HG03520 (cell line): ENCODE measurements at regions not wholly inside any gene's neighbourhood (a gene's known extent, or its start where the extent isn't known, plus 50 kb on each side); places are given as distances from the start of the nearest gene placed in this dataset.
"Not testable (repeated sequence)": the region's sequence is repeated elsewhere in the genome, so short reads cannot be mapped to it uniquely, and the experiment has no call there.

Experiments
- ATAC-seq: cut with Tn5 transposase; IDR thresholded peaks from one replicate; pipeline ENCODE4 v1.9.1; 2021; ENCODE audit warnings: mild to moderate bottlenecking, moderate library complexity; ENCODE audit not compliant: unreplicated experiment

DNA sequence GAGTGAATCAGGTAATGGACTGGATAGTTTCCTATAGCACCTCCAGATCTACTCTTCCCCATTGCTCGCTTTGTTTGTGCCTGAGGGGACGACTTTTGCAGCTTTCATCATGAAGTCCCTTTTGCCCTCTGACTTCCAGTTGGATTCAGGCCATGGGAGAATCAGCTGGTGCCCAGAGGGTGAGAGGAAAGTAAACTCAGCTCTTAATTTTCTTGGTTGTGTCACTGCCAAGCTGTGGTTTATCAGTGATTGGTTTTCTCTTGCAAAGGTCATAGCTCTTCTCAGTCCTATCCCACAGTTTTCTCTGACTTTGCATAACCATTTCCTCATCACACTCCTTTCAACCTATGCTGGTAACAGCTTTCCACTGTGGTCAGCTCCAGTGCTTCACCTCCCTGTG is 200.1 kb downstream of the KCNJ2 start:
- no peak for ATAC-seq

DNA sequence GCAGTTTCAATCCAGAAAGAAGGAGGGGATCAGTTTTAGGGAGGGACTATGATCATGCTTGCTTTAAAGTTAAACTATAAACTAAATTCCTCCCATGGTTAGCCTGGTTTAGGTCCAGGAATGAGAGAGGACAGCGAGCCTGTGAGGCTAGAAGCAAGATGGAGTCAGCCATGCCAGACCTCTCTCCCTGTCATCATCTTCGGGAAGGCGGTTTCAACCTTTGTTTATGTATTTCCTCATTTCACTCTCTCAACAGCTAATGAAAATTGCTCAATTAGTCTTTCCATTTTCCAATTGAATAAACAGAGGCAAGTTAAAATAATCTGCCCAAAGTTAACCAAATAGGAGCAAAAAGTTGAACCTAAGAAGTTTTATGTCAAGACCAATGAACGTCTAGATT is 201.5 kb downstream of the KCNJ2 start:
- no peak for ATAC-seq

DNA sequence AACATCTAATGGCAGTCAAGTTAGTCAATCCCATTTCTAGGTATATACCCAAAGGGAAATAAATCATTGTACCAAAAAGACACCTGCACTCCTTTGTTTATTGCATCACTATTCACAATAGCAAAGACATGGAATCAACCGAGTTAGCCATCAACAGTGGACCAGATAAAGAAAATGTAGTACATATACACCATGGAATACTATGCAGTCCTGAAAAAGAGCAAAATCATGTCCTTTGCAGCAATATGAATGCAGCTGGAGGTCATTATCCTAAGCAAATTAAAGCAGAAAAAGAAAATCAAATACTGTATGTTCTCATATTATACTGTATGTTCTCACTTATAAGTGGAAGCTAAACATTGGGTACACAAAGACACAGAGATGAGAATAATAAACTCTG is 204.0 kb downstream of the KCNJ2 start:
- ATAC-seq: no peak

DNA sequence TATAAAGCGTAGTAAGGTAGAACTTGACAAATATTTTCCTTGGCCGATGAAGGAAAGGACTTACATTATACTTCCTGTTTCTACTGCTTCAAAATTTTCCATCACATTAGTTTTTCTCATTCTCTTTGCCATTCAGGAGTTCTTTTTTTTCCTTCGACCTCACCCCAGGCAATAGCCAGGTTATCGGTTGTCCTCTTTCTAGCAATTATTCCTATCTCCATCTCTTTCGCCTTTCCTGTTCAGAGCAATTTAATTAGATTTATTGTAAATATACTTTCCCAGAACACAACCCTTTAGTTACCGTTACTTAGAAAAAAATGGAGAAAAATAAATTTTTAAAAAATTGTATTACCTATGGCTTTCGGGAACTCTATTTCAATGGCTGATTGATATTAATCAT is 205.2 kb downstream of the KCNJ2 start:
- no peak for ATAC-seq

- ATAC-seq: no peak
These were observed 206.1 kb downstream of the KCNJ2 start for GRCh38 chr17:70375406-70375805.

GRCh38 chr17:70375813-70376770 is 206.8 kb downstream of the KCNJ2 start:
- ATAC-seq: no peak

DNA sequence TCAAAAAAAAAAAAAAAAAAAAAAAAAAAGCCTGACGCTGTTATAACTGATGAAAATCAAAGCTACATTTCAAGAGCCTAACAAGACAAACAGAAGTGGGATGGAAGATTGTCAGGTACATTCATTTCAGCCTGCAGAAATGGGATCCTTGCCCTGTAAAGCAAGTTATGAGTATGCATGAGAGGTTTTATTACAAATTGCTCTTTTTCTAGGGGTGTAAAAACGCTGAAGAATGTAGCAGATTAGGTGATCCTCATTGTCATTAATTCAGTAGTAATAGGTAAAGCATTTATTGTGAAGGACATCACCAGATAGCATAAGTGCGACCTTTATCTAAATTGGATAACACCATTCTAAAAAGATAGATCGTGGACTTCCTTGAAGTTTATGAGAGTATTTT is 208.3 kb downstream of the KCNJ2 start:
- ATAC-seq: no peak

DNA sequence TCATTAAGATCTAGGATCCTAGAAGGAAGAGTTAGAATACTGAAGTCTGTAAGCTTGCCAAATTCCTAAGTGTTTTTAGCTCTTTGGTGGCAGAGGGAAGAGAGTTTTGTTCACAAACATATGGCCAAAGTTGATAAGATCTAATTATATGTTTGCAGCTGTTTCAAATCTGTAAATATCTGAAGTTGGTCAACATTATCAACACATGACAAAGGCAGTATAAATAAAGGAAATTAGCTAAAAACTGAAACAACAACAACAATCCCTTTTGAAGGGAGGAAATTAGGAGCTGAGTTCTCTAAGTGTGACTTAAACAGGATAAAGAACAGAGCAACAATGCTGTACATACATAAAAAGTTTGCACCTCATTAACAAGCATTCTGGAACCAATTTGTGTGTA is 208.7 kb downstream of the KCNJ2 start:
- no peak for ATAC-seq

DNA sequence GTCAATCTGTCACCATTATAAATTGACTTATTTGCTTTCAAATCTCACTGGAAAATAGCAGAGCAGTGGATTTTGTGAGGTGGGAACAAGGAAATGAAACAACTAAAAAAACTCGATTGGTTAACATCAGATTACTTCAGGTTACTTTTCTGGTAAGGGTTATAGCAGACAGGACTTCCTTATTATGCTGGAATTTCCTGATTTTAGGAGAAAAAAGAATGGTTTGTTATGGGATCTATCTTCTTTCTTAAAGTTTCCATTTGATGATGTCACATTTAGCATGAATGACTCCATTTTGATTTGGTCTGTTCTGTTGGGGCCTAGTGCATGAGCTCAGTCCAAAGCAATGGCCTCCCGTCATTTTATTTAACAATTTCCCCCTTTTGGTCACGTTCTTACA is 210.6 kb downstream of the KCNJ2 start:
- ATAC-seq: no peak

GRCh38 chr17:70381916-70382315 is 212.6 kb downstream of the KCNJ2 start:
- ATAC-seq: not testable (repeated sequence)

- no peak for ATAC-seq
These were observed 219.0 kb downstream of the KCNJ2 start for GRCh38 chr17:70388326-70388725.

GRCh38 chr17:70389232-70389757 is 220.0 kb downstream of the KCNJ2 start:
- not testable (repeated sequence) for ATAC-seq

- ATAC-seq: no peak
These were observed 220.7 kb downstream of the KCNJ2 start for GRCh38 chr17:70390049-70390448.

GRCh38 chr17:70394473-70395232 is 225.3 kb downstream of the KCNJ2 start:
- ATAC-seq: no peak

- ATAC-seq: no peak
These were observed 236.3 kb downstream of the KCNJ2 start for GRCh38 chr17:70405492-70406220.

DNA sequence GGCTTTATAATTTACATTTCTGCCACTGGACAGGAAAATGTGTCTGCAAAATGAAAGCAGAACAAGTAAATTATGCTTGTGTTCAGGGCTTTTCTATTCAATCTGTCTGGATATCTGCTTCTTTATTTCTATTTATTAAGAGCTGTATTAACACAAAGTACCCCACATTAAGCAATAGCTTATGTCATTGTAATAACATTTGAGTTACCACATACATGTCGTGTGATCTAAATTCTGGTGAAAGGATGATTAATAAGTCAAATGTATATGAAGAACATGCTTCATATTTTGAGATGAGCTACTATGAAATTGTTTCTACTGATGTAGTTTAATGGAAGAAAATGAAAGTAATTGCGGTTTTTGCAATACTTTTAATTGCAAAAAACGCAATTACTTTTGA is 238.2 kb downstream of the KCNJ2 start:
- no peak for ATAC-seq

- ATAC-seq: no peak
These were observed 239.4 kb downstream of the KCNJ2 start for GRCh38 chr17:70408768-70409167.

DNA sequence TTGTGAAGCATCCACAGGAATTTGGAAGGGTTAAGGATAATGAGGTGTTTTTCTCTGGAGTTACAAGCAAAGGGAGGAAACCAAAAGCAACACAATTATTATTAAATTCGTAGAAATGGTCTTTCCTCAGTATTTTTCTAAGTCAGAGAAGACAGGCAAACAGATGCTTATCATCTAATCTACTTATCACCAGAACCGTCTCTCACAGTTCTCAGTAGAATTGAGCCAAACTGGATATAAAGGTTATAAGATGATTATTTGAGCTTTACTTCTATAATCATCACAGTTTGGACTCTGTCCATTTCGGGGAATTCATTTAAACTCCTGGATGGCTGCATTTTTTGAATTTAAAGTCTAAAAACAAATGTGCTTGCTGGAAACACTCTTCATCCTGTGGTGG is 245.0 kb downstream of the KCNJ2 start:
- ATAC-seq: no peak

DNA sequence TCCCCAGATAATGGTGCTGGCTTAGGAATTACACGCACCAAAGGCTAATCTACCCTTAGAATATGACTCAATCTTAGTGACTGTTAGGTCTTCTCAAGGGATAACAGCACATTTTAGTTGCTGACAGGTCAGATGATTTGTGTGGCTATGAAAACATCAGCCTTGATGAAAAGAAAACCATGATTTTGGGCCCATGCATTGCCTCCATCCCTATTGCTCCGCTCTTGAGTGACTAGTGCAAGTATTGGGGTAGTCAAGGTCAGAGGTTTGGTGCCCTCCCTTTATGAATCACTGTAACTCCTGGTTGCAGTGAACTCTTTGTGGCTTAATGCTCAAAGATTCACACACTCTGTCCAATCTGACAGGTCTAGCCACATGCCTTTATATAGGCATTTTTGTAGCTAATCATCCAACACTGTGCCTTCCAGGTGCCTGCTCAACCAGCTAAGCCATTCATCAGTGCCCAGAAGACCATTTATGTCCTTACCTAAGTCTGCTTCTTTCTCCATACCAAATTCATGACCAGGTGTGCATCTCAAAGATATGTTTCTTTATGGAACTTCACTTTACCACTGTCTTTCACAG is 251.6 kb downstream of the KCNJ2 start:
- ATAC-seq: no peak

- ATAC-seq: no peak
These were observed 253.5 kb downstream of the KCNJ2 start for GRCh38 chr17:70422862-70423261.

GRCh38 chr17:70423562-70423961 is 254.2 kb downstream of the KCNJ2 start:
- no peak for ATAC-seq
